ENCODE measurements at regions not wholly inside any gene's neighbourhood (a gene's known extent, or its start where the extent isn't known, plus 50 kb on each side); places are given as distances from the start of the nearest gene placed in this dataset.

DNA sequence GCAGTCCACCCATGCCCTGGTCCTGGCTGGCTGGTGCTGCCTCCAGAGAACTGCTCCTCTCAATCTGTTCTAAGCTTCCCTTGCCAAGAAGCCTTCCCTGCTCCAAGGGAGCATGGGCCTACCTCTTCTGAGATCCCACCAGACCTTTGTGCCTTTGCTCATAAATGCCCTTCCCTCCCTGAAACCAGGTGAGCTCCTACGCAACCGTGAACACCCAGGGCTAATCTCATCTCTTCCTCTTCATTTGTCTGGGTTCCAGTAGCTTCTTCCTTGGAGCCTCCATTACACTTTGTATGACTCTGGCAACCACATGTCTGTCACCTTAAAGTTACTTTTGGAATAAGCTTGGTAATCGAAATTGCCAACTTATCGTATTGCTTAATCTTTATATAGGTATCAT lies 270.6 kb downstream of the PBX3 start:
- no peaks in the 10 kb centered on the region for H3K36me3 Mint-ChIP-seq (ENCODE audit: low read depth)
- H3K4me1 Mint-ChIP-seq (ENCODE audit: low read depth) = no peaks in the 10 kb centered on the region
- H3K4me3 Mint-ChIP-seq = no peak overlapping the region
- no peak overlapping the region for H3K27ac Mint-ChIP-seq
- no peaks in the 10 kb centered on the region for H3K9me3 Mint-ChIP-seq
- peaks cover 6% of the 10 kb centered on the region for H3K27me3 Mint-ChIP-seq

DNA sequence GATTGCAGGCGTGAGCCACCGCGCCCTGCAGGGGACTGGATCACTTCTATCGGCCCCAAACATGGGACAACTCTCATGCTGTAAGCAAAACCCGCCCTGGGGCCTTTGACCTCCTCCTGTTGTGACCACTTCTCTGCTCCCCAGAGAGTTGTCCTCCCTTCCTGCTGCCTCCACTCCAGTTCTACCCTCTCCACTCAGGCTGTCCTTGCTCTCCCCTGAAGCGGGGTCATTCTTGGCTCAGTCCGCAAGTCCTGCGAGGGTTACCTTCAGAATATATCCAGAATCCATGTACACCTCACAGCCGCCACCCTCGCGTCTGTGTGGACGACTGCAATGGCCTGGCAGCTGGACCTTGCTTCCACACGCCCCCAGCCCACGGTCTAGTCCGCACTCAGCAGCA lies 273.7 kb downstream of the PBX3 start:
- H3K4me3 Mint-ChIP-seq = no peak overlapping the region
- no peak overlapping the region for H3K27ac Mint-ChIP-seq
- no peaks in the 10 kb centered on the region for H3K4me1 Mint-ChIP-seq (ENCODE audit: low read depth)
- H3K27me3 Mint-ChIP-seq = peaks cover 6% of the 10 kb centered on the region
- H3K9me3 Mint-ChIP-seq = no peaks in the 10 kb centered on the region
- no peaks in the 10 kb centered on the region for H3K36me3 Mint-ChIP-seq (ENCODE audit: low read depth)

DNA sequence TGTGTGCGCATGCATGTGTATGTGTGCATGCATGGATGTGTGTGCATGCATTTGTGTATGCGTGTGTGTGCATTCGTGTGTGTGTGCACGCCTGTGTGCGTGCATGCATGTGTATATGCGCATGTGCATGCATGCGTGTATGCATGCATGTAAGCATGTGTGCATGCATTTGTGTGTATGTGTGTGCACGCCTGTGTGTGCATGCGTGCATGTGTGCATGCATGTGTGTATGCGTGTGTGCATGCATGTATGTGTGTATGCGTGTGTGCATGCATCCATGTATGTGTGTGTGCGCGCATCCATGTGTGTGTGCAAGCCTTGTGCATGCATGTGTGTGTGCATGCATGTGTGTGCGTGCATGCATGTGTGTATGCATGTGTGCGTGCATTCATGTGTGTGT lies 276.8 kb downstream of the PBX3 start:
- H3K27ac Mint-ChIP-seq = no peak overlapping the region
- no peak overlapping the region for H3K4me3 Mint-ChIP-seq
- no peaks in the 10 kb centered on the region for H3K4me1 Mint-ChIP-seq (ENCODE audit: low read depth)
- H3K36me3 Mint-ChIP-seq (ENCODE audit: low read depth) = no peaks in the 10 kb centered on the region
- peaks cover 6% of the 10 kb centered on the region for H3K27me3 Mint-ChIP-seq
- no peaks in the 10 kb centered on the region for H3K9me3 Mint-ChIP-seq

DNA sequence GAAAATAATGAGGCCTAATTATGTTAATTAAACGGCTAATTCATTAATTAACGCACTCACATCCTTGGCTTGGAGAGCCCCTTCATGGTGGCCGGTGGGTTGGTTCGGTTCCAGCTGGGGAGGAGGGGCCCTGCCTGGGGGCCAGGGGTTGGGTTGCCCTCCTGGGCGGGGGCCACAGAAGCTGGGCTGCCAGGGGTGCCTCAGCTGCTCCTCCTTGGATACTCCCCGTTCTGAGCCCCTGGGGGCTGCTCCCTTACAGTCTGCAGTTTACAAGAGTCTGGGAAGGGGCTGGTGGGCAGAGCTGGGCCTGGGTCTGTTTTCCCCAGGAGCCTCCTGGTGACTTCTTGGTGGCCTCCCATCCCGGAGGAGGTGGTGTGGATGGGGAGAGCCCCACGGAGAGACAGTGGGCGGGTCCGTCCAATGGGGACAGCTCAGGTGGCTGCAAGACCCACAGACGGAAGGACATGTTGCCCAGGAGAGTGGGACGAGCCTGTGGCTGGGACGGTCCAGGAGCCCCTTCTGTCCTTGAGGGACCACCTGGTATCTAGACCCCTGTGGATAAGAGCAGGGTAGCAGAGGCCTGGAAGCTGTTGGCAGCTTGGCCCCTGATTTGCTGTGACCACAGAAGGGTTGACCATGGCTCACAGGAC lies 277.5 kb downstream of the PBX3 start:
- H3K27me3 Mint-ChIP-seq = peaks cover 6% of the 10 kb centered on the region
- no peak overlapping the region for H3K4me3 Mint-ChIP-seq
- H3K4me1 Mint-ChIP-seq (ENCODE audit: low read depth) = no peaks in the 10 kb centered on the region
- no peaks in the 10 kb centered on the region for H3K9me3 Mint-ChIP-seq
- no peaks in the 10 kb centered on the region for H3K36me3 Mint-ChIP-seq (ENCODE audit: low read depth)
- no peak overlapping the region for H3K27ac Mint-ChIP-seq

DNA sequence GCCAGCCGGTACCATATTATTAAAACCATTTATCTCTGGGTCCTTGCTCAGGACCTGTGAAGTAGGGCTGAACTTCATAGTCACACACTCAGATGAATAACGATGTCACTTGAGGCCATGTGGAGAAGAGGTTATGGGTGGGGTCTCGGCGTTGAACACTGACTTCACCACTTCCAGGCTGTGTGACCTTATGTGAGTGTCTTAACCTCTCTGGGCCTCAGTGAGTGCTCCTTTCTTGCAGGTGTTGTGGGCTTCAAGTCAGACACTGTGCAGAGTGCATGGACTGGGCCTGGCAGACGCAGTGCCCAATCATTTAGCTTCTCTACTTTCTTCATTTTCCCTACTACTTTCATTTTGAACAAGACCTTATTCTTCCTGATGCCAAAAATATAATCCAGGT lies 278.8 kb downstream of the PBX3 start:
- H3K36me3 Mint-ChIP-seq (ENCODE audit: low read depth) = no peaks in the 10 kb centered on the region
- no peak overlapping the region for H3K4me3 Mint-ChIP-seq
- H3K27ac Mint-ChIP-seq = no peak overlapping the region
- no peaks in the 10 kb centered on the region for H3K4me1 Mint-ChIP-seq (ENCODE audit: low read depth)
- H3K27me3 Mint-ChIP-seq = peaks cover 6% of the 10 kb centered on the region
- H3K9me3 Mint-ChIP-seq = no peaks in the 10 kb centered on the region

DNA sequence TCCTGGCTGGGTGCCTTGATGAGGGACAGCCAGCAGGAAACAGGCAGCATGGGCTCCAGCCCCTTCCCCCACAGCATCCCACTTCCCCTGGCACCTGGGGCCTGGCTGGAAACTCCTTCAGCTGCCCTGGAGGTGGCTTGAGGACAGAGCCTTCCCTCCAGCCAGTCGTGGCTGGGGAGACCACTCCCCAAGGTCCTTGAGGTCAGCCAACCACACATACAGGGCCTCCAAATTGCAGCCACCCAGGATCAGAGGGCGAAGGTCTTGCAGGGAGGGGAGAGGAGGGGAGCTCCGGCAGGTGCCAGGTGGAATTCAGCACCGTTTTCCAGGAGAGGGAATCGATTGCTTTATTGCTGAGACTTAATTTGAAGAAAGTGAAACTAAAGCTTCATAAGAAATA lies 280.4 kb downstream of the PBX3 start:
- no peak overlapping the region for H3K4me3 Mint-ChIP-seq
- no peak overlapping the region for H3K27ac Mint-ChIP-seq
- H3K9me3 Mint-ChIP-seq = no peaks in the 10 kb centered on the region
- H3K4me1 Mint-ChIP-seq (ENCODE audit: low read depth) = no peaks in the 10 kb centered on the region
- no peaks in the 10 kb centered on the region for H3K36me3 Mint-ChIP-seq (ENCODE audit: low read depth)
- H3K27me3 Mint-ChIP-seq = no peaks in the 10 kb centered on the region

DNA sequence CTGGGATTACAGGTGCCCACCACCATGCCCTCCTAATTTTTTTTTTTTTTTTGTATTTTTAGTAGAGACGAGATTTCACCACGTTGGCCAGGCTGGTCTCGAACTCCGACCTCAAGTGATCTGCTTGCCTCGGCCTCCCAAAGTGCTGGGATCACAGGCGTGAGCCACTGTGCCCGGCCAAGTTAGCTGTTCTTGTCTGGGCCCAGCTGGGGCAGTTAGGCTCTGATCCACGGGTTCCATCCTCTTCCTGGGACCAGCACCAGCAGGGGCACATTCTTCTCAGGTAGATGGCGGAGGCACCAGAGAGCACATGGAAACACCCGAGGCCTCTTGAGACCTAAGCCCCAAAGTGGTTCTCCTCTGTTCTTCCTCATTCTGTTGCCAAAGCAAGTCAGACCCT lies 281.6 kb downstream of the PBX3 start:
- no peak overlapping the region for H3K27ac Mint-ChIP-seq
- no peaks in the 10 kb centered on the region for H3K27me3 Mint-ChIP-seq
- no peaks in the 10 kb centered on the region for H3K9me3 Mint-ChIP-seq
- H3K4me1 Mint-ChIP-seq (ENCODE audit: low read depth) = no peaks in the 10 kb centered on the region
- H3K4me3 Mint-ChIP-seq = no peak overlapping the region
- H3K36me3 Mint-ChIP-seq (ENCODE audit: low read depth) = no peaks in the 10 kb centered on the region

DNA sequence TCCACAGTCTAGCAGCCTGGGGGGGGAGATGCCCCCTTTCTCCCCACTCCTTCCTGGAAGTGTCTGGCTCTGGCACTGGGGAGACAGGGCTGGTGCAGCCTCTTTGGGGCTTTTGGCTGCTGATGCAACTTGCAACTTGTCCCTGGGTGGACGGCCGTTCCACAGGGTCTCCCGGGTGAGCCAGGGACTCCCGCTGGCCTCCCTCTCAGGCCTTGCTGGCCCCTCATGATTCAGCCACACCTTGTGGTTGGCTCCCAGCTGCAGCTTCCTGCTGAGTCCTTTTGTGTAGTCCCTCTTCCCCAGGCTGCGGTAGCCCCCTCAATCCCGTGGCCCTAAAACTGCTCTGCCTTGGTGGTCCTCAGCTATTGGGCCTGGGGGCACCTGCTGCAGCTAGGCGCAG lies 283.5 kb downstream of the PBX3 start:
- Mint-ChIP-seq H3K9me3 (no peaks in the 10 kb centered on the region), H3K4me3 (no peak overlapping the region), H3K4me1 (ENCODE audit: low read depth) (no peaks in the 10 kb centered on the region), H3K36me3 (ENCODE audit: low read depth) (no peaks in the 10 kb centered on the region), H3K27me3 (peaks cover 10% of the 10 kb centered on the region), H3K27ac (no peak overlapping the region)

DNA sequence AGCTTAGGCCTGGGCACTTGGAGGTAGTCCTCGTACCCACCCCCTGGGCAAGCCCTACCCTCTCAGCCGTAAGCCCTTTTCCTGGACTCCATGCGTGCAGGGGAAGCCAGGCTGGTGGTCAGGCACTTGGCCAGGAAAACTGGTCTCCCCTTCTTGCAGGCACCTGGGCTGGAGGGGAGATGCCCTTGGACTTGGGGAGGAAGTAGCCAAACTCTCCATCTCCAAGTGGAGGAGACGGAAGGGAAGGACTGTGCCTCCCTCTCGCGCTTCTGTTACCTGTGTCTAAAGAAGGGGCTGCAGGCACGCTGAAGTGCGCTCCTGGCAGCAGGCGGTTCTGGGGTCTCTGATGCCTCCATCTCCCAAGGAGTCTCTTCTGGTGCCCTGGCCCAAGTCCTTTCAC lies 283.9 kb downstream of the PBX3 start:
- Mint-ChIP-seq H3K27ac (no peak overlapping the region), H3K4me1 (ENCODE audit: low read depth) (no peaks in the 10 kb centered on the region), H3K27me3 (peaks cover 10% of the 10 kb centered on the region), H3K9me3 (no peaks in the 10 kb centered on the region), H3K36me3 (ENCODE audit: low read depth) (no peaks in the 10 kb centered on the region), H3K4me3 (no peak overlapping the region)

DNA sequence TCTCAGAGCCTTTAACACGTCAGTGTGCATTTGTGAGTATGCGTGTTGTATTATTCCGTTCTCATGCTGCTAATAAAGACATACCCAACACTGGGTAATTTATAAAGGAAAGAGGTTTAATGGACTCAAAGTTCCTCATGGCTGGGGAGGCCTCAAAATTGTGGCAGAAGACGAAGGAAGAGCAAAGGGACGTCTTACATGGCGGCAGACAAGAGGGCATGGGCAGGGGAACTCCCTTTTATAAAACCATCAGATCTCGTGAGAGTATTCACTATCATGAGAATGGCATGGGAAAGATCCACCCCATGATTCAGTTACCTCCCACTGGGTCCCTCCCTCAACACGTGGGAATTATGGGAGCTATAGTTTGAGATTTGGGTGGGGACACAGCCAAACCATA lies 285.0 kb downstream of the PBX3 start:
- no peak overlapping the region for H3K4me3 Mint-ChIP-seq
- H3K9me3 Mint-ChIP-seq = no peaks in the 10 kb centered on the region
- peaks cover 12% of the 10 kb centered on the region for H3K27me3 Mint-ChIP-seq
- H3K4me1 Mint-ChIP-seq (ENCODE audit: low read depth) = no peaks in the 10 kb centered on the region
- H3K36me3 Mint-ChIP-seq (ENCODE audit: low read depth) = no peaks in the 10 kb centered on the region
- H3K27ac Mint-ChIP-seq = no peak overlapping the region

DNA sequence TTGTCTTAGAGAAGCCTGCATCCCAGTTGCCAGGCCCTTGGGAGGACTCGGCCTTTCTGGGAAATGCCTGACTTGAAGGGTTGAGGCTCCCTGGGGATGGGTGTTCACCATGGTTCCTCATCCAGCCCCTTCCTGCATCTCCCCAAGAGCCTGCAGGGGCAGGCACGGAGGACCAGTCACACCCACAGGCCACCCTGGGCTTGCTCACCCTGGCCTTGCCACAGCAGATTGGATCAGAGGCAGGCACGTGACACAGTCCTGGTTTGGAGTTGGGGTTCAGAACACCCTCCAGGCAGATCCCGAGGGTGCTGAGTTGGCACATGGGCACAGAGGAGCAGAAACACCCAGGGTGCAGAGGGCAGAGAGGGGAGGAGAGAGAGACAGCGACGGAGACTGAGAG lies 286.1 kb downstream of the PBX3 start:
- H3K27ac Mint-ChIP-seq = no peak overlapping the region
- H3K36me3 Mint-ChIP-seq (ENCODE audit: low read depth) = no peaks in the 10 kb centered on the region
- H3K27me3 Mint-ChIP-seq = peaks cover 14% of the 10 kb centered on the region
- H3K4me3 Mint-ChIP-seq = no peak overlapping the region
- H3K9me3 Mint-ChIP-seq = no peaks in the 10 kb centered on the region
- no peaks in the 10 kb centered on the region for H3K4me1 Mint-ChIP-seq (ENCODE audit: low read depth)

DNA sequence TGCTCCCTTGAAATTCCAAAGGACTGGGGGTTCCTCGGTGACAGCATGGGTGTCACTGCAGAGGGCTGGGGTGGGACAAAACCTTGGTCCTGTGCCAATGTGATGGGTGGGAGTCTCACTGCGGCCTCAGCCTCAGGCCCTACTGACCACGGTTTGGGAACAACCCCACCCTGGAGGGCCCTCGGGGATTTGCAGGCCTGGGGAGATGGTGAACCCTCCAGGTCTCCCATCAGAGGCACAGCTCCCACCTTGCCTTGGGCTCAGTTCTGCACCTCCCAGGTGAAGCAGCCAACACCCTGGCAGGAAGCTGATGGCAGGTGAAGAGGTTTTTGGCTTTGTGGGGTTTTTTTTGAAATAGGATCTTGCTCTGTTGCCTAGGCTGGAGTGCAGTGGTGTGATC lies 286.8 kb downstream of the PBX3 start:
- H3K36me3 Mint-ChIP-seq (ENCODE audit: low read depth) = no peaks in the 10 kb centered on the region
- H3K27me3 Mint-ChIP-seq = peaks cover 14% of the 10 kb centered on the region
- no peak overlapping the region for H3K4me3 Mint-ChIP-seq
- no peak overlapping the region for H3K27ac Mint-ChIP-seq
- no peaks in the 10 kb centered on the region for H3K9me3 Mint-ChIP-seq
- H3K4me1 Mint-ChIP-seq (ENCODE audit: low read depth) = no peaks in the 10 kb centered on the region

DNA sequence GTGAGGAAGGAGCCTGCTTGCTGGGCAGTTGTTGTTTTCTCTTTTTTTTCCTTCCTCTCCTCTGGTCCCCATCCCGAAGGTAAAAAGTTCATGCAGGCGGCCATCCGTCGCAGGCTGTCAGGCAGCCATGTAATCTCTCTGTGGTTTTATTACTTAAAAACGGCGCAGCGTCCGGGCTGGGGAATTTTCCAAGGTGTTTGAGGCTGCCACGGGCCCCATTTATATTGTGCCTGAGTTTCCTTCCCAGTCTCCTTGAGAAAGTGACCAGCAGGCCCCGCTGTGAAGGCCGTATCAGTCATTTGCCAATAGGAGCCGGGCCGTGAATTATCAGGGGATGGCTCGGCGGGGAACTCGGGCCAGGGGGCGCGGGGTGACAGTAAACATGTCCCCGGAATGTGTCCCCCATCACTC lies 289.7 kb downstream of the PBX3 start:
- Mint-ChIP-seq H3K9me3 (no peaks in the 10 kb centered on the region), H3K4me1 (ENCODE audit: low read depth) (no peaks in the 10 kb centered on the region), H3K4me3 (no peak overlapping the region), H3K36me3 (ENCODE audit: low read depth) (no peaks in the 10 kb centered on the region), H3K27ac (no peak overlapping the region), H3K27me3 (peaks cover 14% of the 10 kb centered on the region)

DNA sequence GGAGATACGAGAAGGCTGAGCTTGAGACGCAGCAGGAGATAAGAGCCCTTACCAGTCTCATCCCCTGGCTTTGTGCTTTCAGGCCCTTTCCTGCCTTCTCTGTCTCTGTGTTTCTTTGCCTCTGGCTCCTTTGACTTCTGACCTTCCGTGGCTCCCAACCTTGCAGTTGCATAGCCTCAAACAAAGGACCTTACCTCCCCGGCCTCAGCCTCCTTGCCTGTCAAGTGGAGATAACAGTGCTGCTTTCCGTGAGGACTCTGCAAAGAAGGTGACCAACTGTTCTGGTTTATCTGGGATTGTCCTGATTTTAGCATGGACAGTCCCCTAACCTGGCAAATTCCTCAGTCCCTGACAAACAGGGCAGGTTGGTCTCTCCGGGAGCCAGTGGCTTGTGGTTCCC lies 287.8 kb upstream of the MVB12B start:
- H3K9me3 Mint-ChIP-seq = peaks cover 4% of the 10 kb centered on the region
- no peak overlapping the region for H3K27ac Mint-ChIP-seq
- no peak overlapping the region for H3K4me3 Mint-ChIP-seq
- H3K4me1 Mint-ChIP-seq (ENCODE audit: low read depth) = no peaks in the 10 kb centered on the region
- peaks cover 18% of the 10 kb centered on the region for H3K27me3 Mint-ChIP-seq
- no peaks in the 10 kb centered on the region for H3K36me3 Mint-ChIP-seq (ENCODE audit: low read depth)

DNA sequence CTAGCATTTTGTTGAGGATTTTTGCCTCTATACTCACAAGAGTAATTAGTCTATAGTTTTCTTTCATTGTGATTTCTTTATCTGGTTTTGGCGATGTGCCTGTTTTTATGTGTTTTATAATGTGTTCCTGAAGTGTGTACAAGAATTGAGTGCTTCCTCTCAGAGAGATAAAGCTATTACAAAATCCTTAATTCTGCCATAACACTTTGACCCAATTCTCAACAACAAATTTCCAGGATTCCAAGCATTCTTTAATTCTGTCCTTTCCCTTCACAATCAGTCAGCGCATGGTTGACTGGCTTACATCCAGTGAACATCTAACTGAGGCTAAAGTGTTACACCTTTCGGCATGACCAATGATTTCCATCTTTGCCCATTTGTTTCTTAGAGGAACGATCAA lies 282.9 kb upstream of the MVB12B start:
- peaks cover 3% of the 10 kb centered on the region for H3K36me3 Mint-ChIP-seq (ENCODE audit: low read depth)
- peaks cover 8% of the 10 kb centered on the region for H3K9me3 Mint-ChIP-seq
- no peaks in the 10 kb centered on the region for H3K4me1 Mint-ChIP-seq (ENCODE audit: low read depth)
- no peak overlapping the region for H3K4me3 Mint-ChIP-seq
- no peak overlapping the region for H3K27ac Mint-ChIP-seq
- peaks cover 7% of the 10 kb centered on the region for H3K27me3 Mint-ChIP-seq

DNA sequence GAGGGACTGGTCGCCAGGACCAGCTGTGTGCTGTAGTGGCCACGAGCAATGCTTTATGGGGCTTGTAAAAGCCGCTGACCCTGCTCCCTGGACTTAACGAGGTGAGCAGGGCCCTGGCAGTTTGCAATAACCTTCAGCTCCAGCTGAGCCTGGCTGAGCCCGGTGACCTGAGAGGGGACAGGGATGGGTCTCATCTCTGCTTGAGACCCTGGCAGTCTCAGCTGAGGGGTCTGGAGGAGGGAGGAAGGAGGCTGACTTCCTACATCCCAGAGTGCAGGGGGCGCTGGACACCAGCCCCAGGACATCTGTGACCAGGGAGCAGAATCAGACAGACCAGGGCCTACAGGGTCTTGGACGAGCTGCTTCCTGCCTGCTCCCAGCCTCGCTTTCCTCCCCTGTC lies 277.5 kb upstream of the MVB12B start:
- H3K9me3 Mint-ChIP-seq = peaks cover 4% of the 10 kb centered on the region
- no peak overlapping the region for H3K27ac Mint-ChIP-seq
- no peaks in the 10 kb centered on the region for H3K4me1 Mint-ChIP-seq (ENCODE audit: low read depth)
- no peak overlapping the region for H3K4me3 Mint-ChIP-seq
- H3K36me3 Mint-ChIP-seq (ENCODE audit: low read depth) = peaks cover 3% of the 10 kb centered on the region
- H3K27me3 Mint-ChIP-seq = peaks cover 14% of the 10 kb centered on the region
